HG02798 (cell line): ENCODE measurements at regions not wholly inside any gene's neighbourhood (a gene's known extent, or its start where the extent isn't known, plus 50 kb on each side); places are given as distances from the start of the nearest gene placed in this dataset.

ENCODE experiments used
- ATAC-seq: cut with Tn5 transposase; IDR thresholded peaks from one replicate; pipeline ENCODE4 v1.9.1; 2021; ENCODE audit warnings: mild to moderate bottlenecking; ENCODE audit not compliant: unreplicated experiment, poor library complexity

DNA sequence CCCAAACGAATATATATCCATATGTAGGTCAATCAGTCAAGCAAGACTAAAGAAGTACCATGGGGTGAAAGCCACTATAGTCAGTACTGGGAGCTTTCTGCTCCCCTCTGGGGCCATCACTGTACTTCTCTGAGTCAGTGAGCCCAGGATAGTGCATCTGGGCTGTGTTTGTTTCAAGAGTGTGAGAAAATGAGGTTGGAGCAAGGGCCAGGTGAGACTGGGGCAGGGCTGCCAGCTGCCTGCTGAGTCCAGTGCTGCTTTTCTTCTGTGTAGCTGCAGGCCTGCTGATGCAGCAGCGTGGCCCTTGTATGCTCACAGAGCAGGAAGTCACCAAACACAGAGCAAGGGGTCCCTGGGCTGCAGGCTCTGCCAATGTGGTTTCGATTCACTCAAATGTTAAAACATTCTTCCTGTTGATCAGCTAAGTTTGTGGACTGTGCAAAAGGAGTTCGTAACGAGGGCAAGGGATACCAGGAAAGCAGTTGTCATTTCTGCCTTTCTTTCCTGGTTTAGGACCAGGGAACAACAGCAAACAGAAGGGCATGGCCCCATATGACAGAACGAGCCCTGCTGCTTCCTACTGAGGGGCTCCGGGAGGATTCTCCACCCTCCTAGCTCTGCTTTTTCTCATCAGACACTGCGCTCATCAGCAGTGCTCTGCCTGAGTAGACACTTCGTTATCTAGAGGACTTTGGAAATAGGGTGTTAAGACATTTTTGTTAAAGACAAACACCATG lies 65.4 kb upstream of the TNS3 start:
- ATAC-seq = peak; percentile 56

DNA sequence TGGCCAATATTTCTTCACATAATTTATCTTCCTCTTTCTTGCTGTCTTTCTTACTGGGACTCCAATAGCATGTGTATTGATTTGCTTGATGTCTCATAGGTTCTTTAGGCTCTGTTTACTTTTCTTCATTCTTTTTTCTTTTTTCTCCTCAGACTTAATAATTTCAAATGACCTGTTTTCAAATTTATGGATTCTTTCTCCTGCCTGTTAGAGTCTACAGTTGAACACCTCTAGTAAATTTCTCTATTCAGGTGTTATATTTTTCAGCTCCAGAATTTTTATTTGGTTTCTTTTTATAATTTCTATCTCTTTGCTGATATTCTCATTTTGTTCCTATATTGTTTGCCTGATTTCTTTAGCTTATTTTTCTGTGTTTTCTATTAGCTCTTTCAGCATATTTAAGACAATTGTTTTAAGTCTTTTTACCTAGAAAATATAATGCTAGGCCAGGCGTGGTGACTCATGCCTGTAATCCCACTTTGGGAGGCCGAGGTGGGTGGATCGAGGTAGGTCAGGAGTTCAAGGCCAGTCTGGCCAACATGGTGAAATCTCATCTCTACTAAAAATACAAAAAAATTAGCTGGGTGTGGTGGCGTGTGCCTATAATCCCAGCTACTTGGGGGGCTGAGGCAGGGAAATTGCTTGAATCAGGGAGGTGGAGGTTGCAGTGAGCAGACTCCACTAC lies 61.9 kb upstream of the TNS3 start:
- no peak for ATAC-seq

GRCh38 chr7:47640265-47640664 lies 58.4 kb upstream of the TNS3 start:
- no peak for ATAC-seq

GRCh38 chr7:47639495-47640110 lies 57.7 kb upstream of the TNS3 start:
- ATAC-seq = no peak

GRCh38 chr7:47638679-47639315 lies 56.9 kb upstream of the TNS3 start:
- ATAC-seq = no peak

GRCh38 chr7:47636433-47637175 lies 54.7 kb upstream of the TNS3 start:
- no peak for ATAC-seq

GRCh38 chr7:47636081-47636432 lies 54.1 kb upstream of the TNS3 start:
- no peak for ATAC-seq

DNA sequence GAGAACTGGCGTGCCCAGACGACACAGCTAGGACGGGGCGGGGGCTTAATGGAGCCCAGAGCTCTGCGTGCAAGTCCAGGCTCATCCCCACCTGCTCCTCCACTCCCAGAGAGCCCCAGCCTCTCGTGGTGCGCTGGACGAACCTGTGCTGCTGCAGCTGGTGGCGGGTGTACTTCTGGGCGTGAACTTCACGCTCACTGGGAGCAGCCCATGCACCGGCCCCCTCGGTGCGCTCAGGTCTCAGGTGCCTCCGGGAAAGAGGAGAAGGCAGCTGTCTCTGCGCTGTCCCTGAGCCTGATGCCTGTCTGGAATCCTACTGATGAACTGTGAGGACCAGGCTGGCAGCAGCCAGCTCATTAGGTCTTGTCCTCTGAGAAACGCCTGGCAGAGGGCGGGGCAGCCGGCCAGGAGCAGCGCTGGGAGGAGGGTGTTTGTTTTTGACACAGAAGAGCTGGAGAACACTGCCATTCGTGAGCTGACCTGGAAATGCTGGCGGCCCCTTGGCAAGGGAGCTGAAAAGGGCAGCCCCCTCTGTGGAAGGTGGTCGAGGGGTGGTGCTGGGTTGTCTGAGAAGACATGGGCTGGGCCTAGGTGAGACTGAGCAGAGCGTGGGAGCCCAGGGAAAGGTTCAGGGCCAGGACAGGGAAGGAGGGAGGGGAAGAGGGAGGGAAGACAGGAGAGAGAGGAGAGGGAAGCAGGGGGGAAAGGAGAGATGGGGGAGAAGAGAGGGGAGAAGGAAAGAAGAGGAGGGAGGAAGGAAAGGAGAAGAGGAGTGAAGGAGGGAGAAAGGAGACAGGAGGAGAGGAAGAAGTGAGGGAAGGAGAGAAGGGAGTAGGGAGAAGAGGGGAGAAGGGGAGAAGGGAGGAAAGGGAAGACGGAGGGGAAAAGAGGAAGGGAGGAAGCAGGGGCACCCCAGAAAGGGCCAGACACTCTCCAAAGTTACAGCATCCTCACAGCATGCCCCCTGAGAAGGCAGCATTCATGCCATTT lies 53.5 kb upstream of the TNS3 start:
- no peak for ATAC-seq

DNA sequence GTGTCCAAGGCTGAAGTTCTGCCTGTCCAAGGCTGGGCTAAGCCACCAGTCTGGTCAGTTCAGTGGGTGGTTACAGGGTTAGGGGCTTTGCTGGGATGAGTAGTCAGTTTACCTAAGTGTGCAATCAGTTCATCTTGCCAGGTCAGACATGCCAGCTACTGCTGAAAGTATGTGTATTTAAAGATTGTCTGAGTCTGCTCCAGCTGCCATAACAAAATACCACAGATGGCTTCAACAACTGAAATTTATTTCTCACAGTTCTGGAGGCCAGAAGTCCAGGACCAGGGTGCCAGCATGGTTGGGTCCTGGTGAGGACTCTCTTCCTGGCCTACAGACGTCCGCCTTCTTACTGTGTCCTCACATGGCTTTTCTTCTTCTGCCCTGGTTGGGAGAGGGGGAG lies 52.4 kb upstream of the TNS3 start:
- no peak for ATAC-seq

- ATAC-seq = no peak
Observed at GRCh38 chr7:47633134-47633533, 51.2 kb upstream of the TNS3 start.
